ENCODE measurements at regions not wholly inside any gene's neighbourhood (a gene's known extent, or its start where the extent isn't known, plus 50 kb on each side); places are given as distances from the start of the nearest gene placed in this dataset.

- no peak for DNase-seq
Measured at GRCh38 chr2:120854014-120854620, 118.4 kb downstream of the GLI2 start.

- DNase-seq, result no peak
Measured at GRCh38 chr2:120854766-120855530, 119.3 kb downstream of the GLI2 start.

GRCh38 chr2:120855855-120856405 is 120.3 kb downstream of the GLI2 start:
- no peak for DNase-seq

- DNase-seq, result no peak
Measured at GRCh38 chr2:120856421-120856862, 120.8 kb downstream of the GLI2 start.

- DNase-seq, result no peak
Measured at GRCh38 chr2:120857422-120857821, 121.8 kb downstream of the GLI2 start.

GRCh38 chr2:120857931-120858330 is 122.3 kb downstream of the GLI2 start:
- DNase-seq, result no peak

- no peak for DNase-seq
Measured at GRCh38 chr2:120858361-120859106, 122.9 kb downstream of the GLI2 start.

- DNase-seq, result no peak
Measured at GRCh38 chr2:120859128-120859527, 123.5 kb downstream of the GLI2 start.

- DNase-seq, result no peak
Measured at GRCh38 chr2:120859814-120860578, 124.3 kb downstream of the GLI2 start.

- no peak for DNase-seq
Measured at GRCh38 chr2:120860579-120860922, 124.9 kb downstream of the GLI2 start.

- DNase-seq, result no peak
Measured at GRCh38 chr2:120861191-120861575, 125.5 kb downstream of the GLI2 start.

GRCh38 chr2:120861576-120862191 is 126.0 kb downstream of the GLI2 start:
- DNase-seq, result no peak

- no peak for DNase-seq
Measured at GRCh38 chr2:120862201-120863060, 126.8 kb downstream of the GLI2 start.

- DNase-seq, result no peak
Measured at GRCh38 chr2:120863146-120863545, 127.5 kb downstream of the GLI2 start.

- DNase-seq, result no peak
Measured at GRCh38 chr2:120863661-120864320, 128.1 kb downstream of the GLI2 start.

- DNase-seq, result no peak
Measured at GRCh38 chr2:120864981-120865380, 129.3 kb downstream of the GLI2 start.

- DNase-seq, result no peak
Measured at GRCh38 chr2:120865656-120866055, 130.0 kb downstream of the GLI2 start.

- DNase-seq, result no peak
Measured at GRCh38 chr2:120866071-120866470, 130.4 kb downstream of the GLI2 start.

- no peak for DNase-seq
Measured at GRCh38 chr2:120866483-120867140, 130.9 kb downstream of the GLI2 start.

Measured in NCI-H1092 treated with DMSO at 0.1 percent for 48 hours (cell line).